ENCODE measurements at regions not wholly inside any gene's neighbourhood (a gene's known extent, or its start where the extent isn't known, plus 50 kb on each side); places are given as distances from the start of the nearest gene placed in this dataset.

- no peak for TF ChIP-seq EZH2 (IDR thresholded peaks at IDR 0.05; ENCODE audit: borderline replicate concordance)
- TF ChIP-seq CTCF (IDR thresholded peaks at IDR 0.05; ENCODE audit: poor library complexity), result no peak
These were observed 530.8 kb downstream of the SH2D4B start for GRCh38 chr10:81068460-81068859.
